ENCODE measurements at regions not wholly inside any gene's neighbourhood (a gene's known extent, or its start where the extent isn't known, plus 50 kb on each side); places are given as distances from the start of the nearest gene placed in this dataset.

GRCh38 chr6:119523556-119523955 lies 174.0 kb upstream of the MAN1A1 start:
- Mint-ChIP-seq H3K27ac (no peak overlapping the region), H3K9me3 (no peaks in the 10 kb centered on the region; the same call in 1 of the 2 replicates), H3K4me3 (no peak overlapping the region), H3K4me1 (ENCODE audit: low read depth) (no peaks in the 10 kb centered on the region), H3K27me3 (ENCODE audit: insufficient read depth) (no peaks in the 10 kb centered on the region), H3K36me3 (ENCODE audit: low read depth) (no peaks in the 10 kb centered on the region)
- no peak for DNase-seq
- TF ChIP-seq, protein P1, sequence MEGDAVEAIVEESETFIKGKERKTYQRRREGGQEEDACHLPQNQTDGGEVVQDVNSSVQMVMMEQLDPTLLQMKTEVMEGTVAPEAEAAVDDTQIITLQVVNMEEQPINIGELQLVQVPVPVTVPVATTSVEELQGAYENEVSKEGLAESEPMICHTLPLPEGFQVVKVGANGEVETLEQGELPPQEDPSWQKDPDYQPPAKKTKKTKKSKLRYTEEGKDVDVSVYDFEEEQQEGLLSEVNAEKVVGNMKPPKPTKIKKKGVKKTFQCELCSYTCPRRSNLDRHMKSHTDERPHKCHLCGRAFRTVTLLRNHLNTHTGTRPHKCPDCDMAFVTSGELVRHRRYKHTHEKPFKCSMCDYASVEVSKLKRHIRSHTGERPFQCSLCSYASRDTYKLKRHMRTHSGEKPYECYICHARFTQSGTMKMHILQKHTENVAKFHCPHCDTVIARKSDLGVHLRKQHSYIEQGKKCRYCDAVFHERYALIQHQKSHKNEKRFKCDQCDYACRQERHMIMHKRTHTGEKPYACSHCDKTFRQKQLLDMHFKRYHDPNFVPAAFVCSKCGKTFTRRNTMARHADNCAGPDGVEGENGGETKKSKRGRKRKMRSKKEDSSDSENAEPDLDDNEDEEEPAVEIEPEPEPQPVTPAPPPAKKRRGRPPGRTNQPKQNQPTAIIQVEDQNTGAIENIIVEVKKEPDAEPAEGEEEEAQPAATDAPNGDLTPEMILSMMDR (IDR thresholded peaks at IDR 0.05) = no peak

GRCh38 chr6:119521251-119521650 lies 171.7 kb upstream of the MAN1A1 start:
- Mint-ChIP-seq H3K4me3 (no peak overlapping the region), H3K27ac (no peak overlapping the region), H3K27me3 (ENCODE audit: insufficient read depth) (peaks cover 2% of the 10 kb centered on the region; the same call in 1 of the 2 replicates), H3K36me3 (ENCODE audit: low read depth) (no peaks in the 10 kb centered on the region), H3K4me1 (ENCODE audit: low read depth) (no peaks in the 10 kb centered on the region), H3K9me3 (no peaks in the 10 kb centered on the region; the same call in 1 of the 2 replicates)
- TF ChIP-seq, protein P1 (IDR thresholded peaks at IDR 0.05) = no peak
- DNase-seq = no peak

DNA sequence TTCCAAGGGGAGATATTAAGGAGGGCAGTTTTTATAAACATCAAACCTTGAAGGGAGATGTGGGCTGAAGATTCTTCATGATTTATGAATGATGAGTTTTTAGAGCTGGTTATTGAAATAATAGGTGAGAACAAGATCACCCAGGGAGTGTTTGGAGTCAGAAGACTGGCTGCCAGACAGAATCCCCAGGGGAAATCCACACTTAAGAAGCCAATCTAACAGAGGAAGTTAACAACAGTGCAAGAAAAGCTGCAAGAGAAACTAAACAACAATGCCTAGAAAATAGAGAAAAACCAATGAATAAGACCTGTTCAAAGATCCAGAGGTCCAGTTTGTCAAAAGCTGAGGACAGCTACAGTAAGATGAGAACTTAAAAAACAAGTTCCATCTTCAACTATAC lies 167.9 kb upstream of the MAN1A1 start:
- Mint-ChIP-seq H3K4me1 (ENCODE audit: low read depth) (no peaks in the 10 kb centered on the region), H3K27me3 (ENCODE audit: insufficient read depth) (peaks cover 2% of the 10 kb centered on the region; the same call in 1 of the 2 replicates), H3K9me3 (no peaks in the 10 kb centered on the region; the same call in 1 of the 2 replicates), H3K27ac (no peak overlapping the region), H3K36me3 (ENCODE audit: low read depth) (no peaks in the 10 kb centered on the region), H3K4me3 (no peak overlapping the region)
- TF ChIP-seq, protein P1 (IDR thresholded peaks at IDR 0.05) = no peak
- DNase-seq = no peak

- Mint-ChIP-seq H3K27me3 (ENCODE audit: insufficient read depth) (peaks cover 2% of the 10 kb centered on the region; the same call in 1 of the 2 replicates), H3K4me1 (ENCODE audit: low read depth) (no peaks in the 10 kb centered on the region), H3K9me3 (peaks cover 10% of the 10 kb centered on the region), H3K36me3 (ENCODE audit: low read depth) (no peaks in the 10 kb centered on the region), H3K4me3 (no peak overlapping the region), H3K27ac (no peak overlapping the region)
- no peak for DNase-seq
- TF ChIP-seq, protein P1 (IDR thresholded peaks at IDR 0.05) = no peak
Observed at GRCh38 chr6:119514345-119514744, 164.8 kb upstream of the MAN1A1 start.

DNA sequence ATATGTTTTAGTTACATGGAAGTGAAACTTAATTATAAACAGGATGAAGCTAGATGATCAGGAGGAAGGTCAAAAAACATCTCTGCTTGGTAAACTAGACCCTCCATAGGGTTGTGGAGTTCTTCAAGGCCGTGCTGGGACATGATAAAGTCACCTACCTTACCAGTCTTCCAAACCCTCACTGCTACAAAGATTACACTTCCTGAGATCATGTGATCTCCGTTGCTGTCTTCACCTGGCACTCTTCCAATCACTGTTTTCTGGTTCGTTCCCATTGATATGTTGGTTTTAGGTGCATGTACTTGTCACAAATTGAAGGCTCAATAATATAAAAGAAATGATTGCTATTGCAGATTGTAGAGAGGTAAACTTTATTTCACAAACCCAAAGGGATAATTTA lies 161.5 kb upstream of the MAN1A1 start:
- Mint-ChIP-seq H3K27me3 (ENCODE audit: insufficient read depth) (peaks cover 2% of the 10 kb centered on the region; the same call in 1 of the 2 replicates), H3K9me3 (peaks cover 12% of the 10 kb centered on the region), H3K27ac (no peak overlapping the region), H3K4me3 (no peak overlapping the region), H3K4me1 (ENCODE audit: low read depth) (no peaks in the 10 kb centered on the region), H3K36me3 (ENCODE audit: low read depth) (no peaks in the 10 kb centered on the region)
- TF ChIP-seq, protein P1 (IDR thresholded peaks at IDR 0.05) = no peak
- no peak for DNase-seq

- Mint-ChIP-seq H3K27me3 (ENCODE audit: insufficient read depth) (peaks cover 2% of the 10 kb centered on the region; the same call in 1 of the 2 replicates), H3K4me3 (no peak overlapping the region), H3K27ac (no peak overlapping the region), H3K4me1 (ENCODE audit: low read depth) (no peaks in the 10 kb centered on the region), H3K36me3 (ENCODE audit: low read depth) (no peaks in the 10 kb centered on the region), H3K9me3 (peaks cover 17% of the 10 kb centered on the region)
- TF ChIP-seq, protein P1 (IDR thresholded peaks at IDR 0.05) = no peak
- no peak for DNase-seq
Observed at GRCh38 chr6:119510246-119510645, 160.7 kb upstream of the MAN1A1 start.

Measured in HFFc6 (cell line).